Endothelial cell (in vitro differentiated cells): ENCODE measurements at regions not wholly inside any gene's neighbourhood (a gene's known extent, or its start where the extent isn't known, plus 50 kb on each side); places are given as distances from the start of the nearest gene placed in this dataset.

Experiments
- DNase-seq: peaks from one replicate; pipeline ENCODE4 v3.0.0; 2021; ENCODE audit warnings: low spot score
- H3K27ac Mint-ChIP-seq: one replicate; pipeline ENCODE4 v1.8.0; 2021; ENCODE audit warnings: mixed read lengths, inconsistent platforms; ENCODE audit not compliant: unreplicated experiment
- H3K27me3 Mint-ChIP-seq: one replicate; pipeline ENCODE4 v1.8.0; 2021; ENCODE audit warnings: mild to moderate bottlenecking, moderate library complexity, mixed read lengths, inconsistent platforms; ENCODE audit not compliant: unreplicated experiment
- H3K36me3 Mint-ChIP-seq: one replicate; pipeline ENCODE4 v1.8.0; 2021; ENCODE audit warnings: mild to moderate bottlenecking, low read depth, mixed read lengths, inconsistent platforms; ENCODE audit not compliant: unreplicated experiment
- H3K4me1 Mint-ChIP-seq: one replicate; pipeline ENCODE4 v1.8.0; 2021; ENCODE audit warnings: mild to moderate bottlenecking, mixed read lengths, inconsistent platforms; ENCODE audit not compliant: unreplicated experiment
- H3K4me3 Mint-ChIP-seq: one replicate; pipeline ENCODE4 v1.8.0; 2021; ENCODE audit warnings: mild to moderate bottlenecking, mixed read lengths, inconsistent platforms; ENCODE audit not compliant: unreplicated experiment
- H3K9me3 Mint-ChIP-seq: one replicate; pipeline ENCODE4 v1.8.0; 2021; ENCODE audit warnings: mixed read lengths, inconsistent platforms; ENCODE audit not compliant: unreplicated experiment
- TF ChIP-seq, protein P1 (sequence below): fragments of 200-600 bp; sonication (generic); IDR thresholded peaks from one replicate; pipeline ENCODE4 v1.5.0; 2021; ENCODE audit warnings: antibody characterized with exemption; ENCODE audit not compliant: unreplicated experiment

- Mint-ChIP-seq H3K36me3 (no peaks in the 10 kb centered on the region), H3K27ac (no peak overlapping the region), H3K4me1 (no peaks in the 10 kb centered on the region), H3K9me3 (no peaks in the 10 kb centered on the region), H3K4me3 (no peak overlapping the region), H3K27me3 (peaks cover 2% of the 10 kb centered on the region)
- TF ChIP-seq, protein P1, sequence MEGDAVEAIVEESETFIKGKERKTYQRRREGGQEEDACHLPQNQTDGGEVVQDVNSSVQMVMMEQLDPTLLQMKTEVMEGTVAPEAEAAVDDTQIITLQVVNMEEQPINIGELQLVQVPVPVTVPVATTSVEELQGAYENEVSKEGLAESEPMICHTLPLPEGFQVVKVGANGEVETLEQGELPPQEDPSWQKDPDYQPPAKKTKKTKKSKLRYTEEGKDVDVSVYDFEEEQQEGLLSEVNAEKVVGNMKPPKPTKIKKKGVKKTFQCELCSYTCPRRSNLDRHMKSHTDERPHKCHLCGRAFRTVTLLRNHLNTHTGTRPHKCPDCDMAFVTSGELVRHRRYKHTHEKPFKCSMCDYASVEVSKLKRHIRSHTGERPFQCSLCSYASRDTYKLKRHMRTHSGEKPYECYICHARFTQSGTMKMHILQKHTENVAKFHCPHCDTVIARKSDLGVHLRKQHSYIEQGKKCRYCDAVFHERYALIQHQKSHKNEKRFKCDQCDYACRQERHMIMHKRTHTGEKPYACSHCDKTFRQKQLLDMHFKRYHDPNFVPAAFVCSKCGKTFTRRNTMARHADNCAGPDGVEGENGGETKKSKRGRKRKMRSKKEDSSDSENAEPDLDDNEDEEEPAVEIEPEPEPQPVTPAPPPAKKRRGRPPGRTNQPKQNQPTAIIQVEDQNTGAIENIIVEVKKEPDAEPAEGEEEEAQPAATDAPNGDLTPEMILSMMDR: no peak
- no peak for DNase-seq
These were observed 55.3 kb upstream of the GRB10 start for GRCh38 chr7:50837965-50838364.

DNA sequence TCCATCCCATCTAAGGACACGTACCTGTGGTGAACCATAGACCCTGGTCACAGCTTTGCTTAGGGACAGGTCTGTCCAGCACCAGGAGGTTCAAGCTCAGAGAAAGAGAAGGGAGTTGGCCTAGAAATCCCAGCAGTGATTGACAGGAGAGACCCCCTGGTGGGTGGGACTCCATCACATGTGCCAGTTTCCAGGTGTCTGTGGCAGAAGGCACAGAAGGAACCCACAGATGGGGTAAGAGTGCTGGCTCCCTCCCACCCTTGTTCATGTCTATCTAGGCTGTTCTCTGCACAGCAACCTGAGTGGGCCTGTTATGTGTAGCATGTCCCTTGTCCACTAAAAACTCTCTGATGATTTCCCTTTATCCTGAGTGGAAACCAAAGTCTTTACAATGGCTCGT is 54.0 kb upstream of the GRB10 start:
- Mint-ChIP-seq H3K9me3 (no peaks in the 10 kb centered on the region), H3K27me3 (peaks cover 1% of the 10 kb centered on the region), H3K4me1 (no peaks in the 10 kb centered on the region), H3K36me3 (no peaks in the 10 kb centered on the region), H3K27ac (no peak overlapping the region), H3K4me3 (no peak overlapping the region)
- TF ChIP-seq, protein P1: no peak
- DNase-seq: no peak

DNA sequence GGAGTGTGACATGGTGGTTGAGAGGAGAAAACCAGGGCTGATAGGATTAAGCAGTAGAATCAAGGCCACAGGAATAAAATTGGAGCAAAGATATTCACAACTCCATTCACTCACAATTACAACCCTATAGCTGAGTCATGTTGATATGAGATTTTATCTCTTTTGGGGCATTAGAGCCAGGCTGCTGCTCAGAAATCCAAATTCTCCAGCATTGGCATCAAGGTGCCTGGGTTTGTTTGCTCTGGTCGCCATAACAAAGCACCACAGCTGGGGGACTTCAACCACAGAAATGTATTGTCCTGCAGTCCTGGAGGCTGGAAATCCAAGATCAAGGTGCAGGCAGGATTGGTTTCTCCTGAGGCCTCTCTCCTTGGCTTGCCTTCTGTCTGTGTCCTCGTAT is 52.5 kb upstream of the GRB10 start:
- no peak overlapping the region for H3K4me3 Mint-ChIP-seq
- TF ChIP-seq, protein P1: no peak
- H3K4me1 Mint-ChIP-seq: no peaks in the 10 kb centered on the region
- no peak for DNase-seq
- peaks cover 1% of the 10 kb centered on the region for H3K27me3 Mint-ChIP-seq
- H3K27ac Mint-ChIP-seq: no peak overlapping the region
- H3K36me3 Mint-ChIP-seq: no peaks in the 10 kb centered on the region
- no peaks in the 10 kb centered on the region for H3K9me3 Mint-ChIP-seq

DNA sequence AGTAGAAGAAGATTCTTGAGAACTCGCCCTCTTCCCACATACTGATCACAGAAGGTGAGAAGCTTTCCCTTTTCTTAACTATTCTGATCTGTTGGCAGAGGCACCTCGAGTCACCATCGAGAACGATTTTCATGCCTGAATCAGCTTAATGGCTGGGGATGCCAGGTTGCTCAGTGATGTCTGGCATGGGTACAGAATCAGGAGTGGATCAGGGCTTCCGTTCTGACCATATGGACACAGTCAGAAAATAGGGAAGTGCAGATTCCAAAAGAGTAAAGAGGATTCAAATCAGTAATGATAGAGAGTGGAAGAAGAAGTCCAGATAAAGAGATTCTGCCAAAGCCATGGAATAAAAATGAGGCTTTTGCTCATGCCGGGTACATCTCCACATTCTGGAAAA is 52.0 kb upstream of the GRB10 start:
- TF ChIP-seq, protein P1: no peak
- H3K9me3 Mint-ChIP-seq: no peaks in the 10 kb centered on the region
- H3K27ac Mint-ChIP-seq: no peak overlapping the region
- H3K4me3 Mint-ChIP-seq: no peak overlapping the region
- no peak for DNase-seq
- H3K4me1 Mint-ChIP-seq: no peaks in the 10 kb centered on the region
- H3K36me3 Mint-ChIP-seq: no peaks in the 10 kb centered on the region
- peaks cover 1% of the 10 kb centered on the region for H3K27me3 Mint-ChIP-seq

DNA sequence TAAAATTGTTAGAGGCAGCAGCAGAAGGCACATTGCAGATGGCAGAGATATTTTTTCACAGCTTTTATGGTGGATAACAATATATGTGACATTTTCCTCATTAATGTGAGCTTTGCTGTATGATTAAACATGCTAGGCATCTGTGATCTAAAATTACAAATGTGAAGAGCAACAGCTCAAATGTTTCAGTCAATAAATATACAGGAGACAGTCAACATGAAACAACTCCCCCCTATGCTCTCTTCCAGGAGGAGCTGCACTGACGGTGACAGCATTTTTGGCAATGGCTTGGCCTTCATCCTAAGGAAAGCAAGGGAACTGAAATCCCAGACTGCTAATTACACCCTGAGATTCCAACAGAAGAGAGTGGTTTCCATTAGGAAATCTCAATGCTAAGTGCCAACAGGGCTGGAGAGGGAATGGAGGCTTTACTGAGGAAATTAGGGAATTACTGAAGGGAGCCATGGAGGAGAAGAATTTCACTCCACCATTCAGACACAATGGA is 51.4 kb upstream of the GRB10 start:
- H3K4me1 Mint-ChIP-seq: no peaks in the 10 kb centered on the region
- H3K4me3 Mint-ChIP-seq: no peak overlapping the region
- TF ChIP-seq, protein P1: no peak
- no peak for DNase-seq
- no peak overlapping the region for H3K27ac Mint-ChIP-seq
- H3K27me3 Mint-ChIP-seq: peaks cover 1% of the 10 kb centered on the region
- H3K36me3 Mint-ChIP-seq: no peaks in the 10 kb centered on the region
- H3K9me3 Mint-ChIP-seq: no peaks in the 10 kb centered on the region
